Trophoblast cell (in vitro differentiated cells and primary cell): ENCODE measurements at regions not wholly inside any gene's neighbourhood (a gene's known extent, or its start where the extent isn't known, plus 50 kb on each side); places are given as distances from the start of the nearest gene placed in this dataset.

Source experiments
- DNase-seq, 2 donors: peaks; one replicate each; pipeline ENCODE4 v3.0.0-alpha.2; 2016
- H2AFZ ChIP-seq: 2 replicates; pipeline ENCODE4 v1.6.1; 2013; ENCODE audit warnings: low read length, moderate library complexity, mild to moderate bottlenecking; ENCODE audit not compliant: insufficient read depth, poor library complexity
- H2AK5ac ChIP-seq: 2 replicates; pipeline ENCODE4 v1.6.1; 2013; ENCODE audit warnings: mild to moderate bottlenecking, low read length
- H2BK120ac ChIP-seq: 2 replicates; pipeline ENCODE4 v1.6.1; 2013; ENCODE audit warnings: low read length, mild to moderate bottlenecking, moderate library complexity; ENCODE audit not compliant: insufficient read depth, poor library complexity
- H2BK12ac ChIP-seq: 2 replicates; pipeline ENCODE4 v1.6.1; 2013; ENCODE audit warnings: mild to moderate bottlenecking, low read length, moderate library complexity
- H2BK5ac ChIP-seq: 2 replicates; pipeline ENCODE4 v1.6.1; 2013; ENCODE audit warnings: low read length, low read depth, moderate library complexity, mild to moderate bottlenecking; ENCODE audit not compliant: poor library complexity
- H3K14ac ChIP-seq: 2 replicates; pipeline ENCODE4 v1.6.1; 2013; ENCODE audit warnings: mild to moderate bottlenecking, low read length
- H3K18ac ChIP-seq: 2 replicates; pipeline ENCODE4 v1.6.1; 2013; ENCODE audit warnings: mild to moderate bottlenecking, low read length
- H3K23ac ChIP-seq: 2 replicates; pipeline ENCODE4 v1.6.1; 2013; ENCODE audit warnings: low read length
- H3K27ac ChIP-seq: 2 replicates; pipeline ENCODE4 v1.5.1; 2013; ENCODE audit warnings: low read depth, mild to moderate bottlenecking, inconsistent platforms, low read length, moderate library complexity
- H3K27me3 ChIP-seq: 2 replicates; pipeline ENCODE4 v1.6.1; 2013; ENCODE audit warnings: inconsistent platforms, mild to moderate bottlenecking, low read length, moderate library complexity; ENCODE audit not compliant: insufficient read depth
- H3K36me3 ChIP-seq, 2 experiments: 1 replicate in 1 of 2; 2 replicates in 1 of 2; pipeline ENCODE4 v1.6.1; 2013; ENCODE audit warnings: low read length in 2 of 2, mild to moderate bottlenecking in 2 of 2, moderate library complexity in 1 of 2; ENCODE audit not compliant: insufficient read depth in 2 of 2, control insufficient read depth in 1 of 2
- H3K4ac ChIP-seq: 2 replicates; pipeline ENCODE4 v1.6.1; 2013; ENCODE audit warnings: low read depth, mild to moderate bottlenecking, low read length, moderate library complexity
- H3K4me1 ChIP-seq, 2 experiments: 1 replicate in 1 of 2; 2 replicates in 1 of 2; pipeline ENCODE4 v1.6.1; 2013; ENCODE audit warnings: low read length in 2 of 2, mild to moderate bottlenecking in 2 of 2, moderate library complexity in 1 of 2; ENCODE audit not compliant: insufficient read depth in 2 of 2, control insufficient read depth in 1 of 2
- H3K4me2 ChIP-seq: 2 replicates; pipeline ENCODE4 v1.6.1; 2013; ENCODE audit warnings: inconsistent platforms, mild to moderate bottlenecking, low read length, moderate library complexity
- H3K4me3 ChIP-seq: 2 replicates; pipeline ENCODE4 v1.5.1; 2013; ENCODE audit warnings: mild to moderate bottlenecking, low read depth, low read length, inconsistent platforms
- H3K79me1 ChIP-seq: one replicate; pipeline ENCODE4 v1.6.1; 2013; ENCODE audit warnings: low read length
- H3K79me2 ChIP-seq: 2 replicates; pipeline ENCODE4 v1.6.1; 2013; ENCODE audit warnings: low read length, mild to moderate bottlenecking; ENCODE audit not compliant: control insufficient read depth, insufficient read depth, poor library complexity
- H3K9ac ChIP-seq: 2 replicates; pipeline ENCODE4 v1.6.1; 2013; ENCODE audit warnings: mild to moderate bottlenecking, low read length
- H3K9me3 ChIP-seq: 2 replicates; pipeline ENCODE4 v1.6.1; 2013; ENCODE audit warnings: low read depth, mild to moderate bottlenecking, control low read depth, inconsistent platforms, low read length; ENCODE audit not compliant: insufficient read depth
- H4K12ac ChIP-seq: 2 replicates; pipeline ENCODE4 v1.6.1; 2013; ENCODE audit warnings: low read depth, mild to moderate bottlenecking, low read length, moderate library complexity
- H4K8ac ChIP-seq: 2 replicates; pipeline ENCODE4 v1.6.1; 2013; ENCODE audit warnings: low read depth, mild to moderate bottlenecking, low read length, moderate library complexity
- H4K91ac ChIP-seq: one replicate; pipeline ENCODE4 v1.6.1; 2013; ENCODE audit warnings: low read depth, mild to moderate bottlenecking, low read length, moderate library complexity
- WGBS: extraction: QIAGEN DNeasy Blood & Tissue Kit; methylation state at CpG from one replicate; pipeline ENCODE4 v1.1.7; 2013; ENCODE audit warnings: missing lambda C conversion rate; ENCODE audit not compliant: insufficient read length, insufficient coverage; ENCODE audit errors: extremely low coverage; 5-methylcytosine and 5-hydroxymethylcytosine counted together

DNA sequence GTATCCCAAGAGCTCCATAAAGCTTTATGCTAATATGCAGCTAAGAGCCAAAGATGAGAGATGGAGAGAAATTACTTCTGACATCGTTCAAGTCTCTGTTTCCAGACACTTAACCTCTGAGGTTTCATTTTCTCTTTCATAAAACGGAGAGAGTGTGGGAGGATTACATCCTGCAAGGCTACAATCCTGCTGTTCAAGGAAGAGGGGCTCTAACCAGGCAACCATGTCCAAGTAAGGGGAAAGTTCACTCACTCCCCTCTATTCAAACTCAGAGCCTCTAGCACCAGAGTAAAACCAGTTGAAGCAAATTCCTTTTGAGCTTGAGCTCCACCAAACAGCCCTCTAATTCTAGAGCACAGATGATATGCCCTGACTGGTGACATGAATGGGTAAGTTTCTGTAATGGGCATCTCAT is 397.4 kb downstream of the NPIPA8 start:
- no peak overlapping the region for H4K8ac ChIP-seq
- H2AFZ ChIP-seq: no peak overlapping the region
- H3K27ac ChIP-seq: no peak overlapping the region
- WGBS: no CpG with 5 or more reads among the region's 2 CpGs
- no peak overlapping the region for H4K91ac ChIP-seq
- no peaks in the 10 kb centered on the region for H3K27me3 ChIP-seq
- no peaks in the 10 kb centered on the region for H3K4me1 ChIP-seq
- no peak overlapping the region for H2BK12ac ChIP-seq
- H3K4ac ChIP-seq: no peak overlapping the region
- no peak overlapping the region for H3K14ac ChIP-seq
- no peaks in the 10 kb centered on the region for H3K36me3 ChIP-seq
- H3K79me1 ChIP-seq: no peaks in the 10 kb centered on the region
- no peak overlapping the region for H3K4me2 ChIP-seq
- DNase-seq: no peak
- H3K4me3 ChIP-seq: no peak overlapping the region
- no peak overlapping the region for H4K12ac ChIP-seq
- no peaks in the 10 kb centered on the region for H3K79me2 ChIP-seq
- no peak overlapping the region for H2BK120ac ChIP-seq
- H3K9me3 ChIP-seq: no peaks in the 10 kb centered on the region
- H2AK5ac ChIP-seq: no peak overlapping the region
- no peak overlapping the region for H3K9ac ChIP-seq
- no peak overlapping the region for H3K18ac ChIP-seq
- no peak overlapping the region for H2BK5ac ChIP-seq
- H3K23ac ChIP-seq: no peak overlapping the region

DNA sequence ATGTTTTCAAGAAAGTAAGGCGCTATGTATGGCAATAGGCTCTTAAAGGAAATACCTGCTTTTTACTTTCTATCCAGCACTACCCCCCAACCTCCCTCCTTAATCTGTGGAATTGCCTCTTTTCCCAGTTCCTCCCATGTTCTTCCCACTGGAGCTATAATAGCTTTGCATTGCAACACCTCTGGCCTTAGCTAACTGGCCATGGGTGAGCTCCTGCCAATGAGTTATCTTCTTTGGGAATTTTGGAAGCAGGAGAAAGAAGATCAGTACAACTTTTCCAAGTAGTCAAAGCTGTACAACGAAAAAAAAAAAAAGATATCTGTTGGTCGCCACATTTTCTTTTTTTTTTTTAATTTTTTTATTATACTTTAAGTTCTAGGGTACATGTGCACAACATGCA is 398.0 kb downstream of the NPIPA8 start:
- Histone ChIP-seq H3K4ac (no peak overlapping the region), H2BK120ac (no peak overlapping the region), H4K91ac (no peak overlapping the region), H3K18ac (no peak overlapping the region), H4K12ac (no peak overlapping the region), H2AK5ac (no peak overlapping the region), H3K14ac (no peak overlapping the region), H3K9me3 (no peaks in the 10 kb centered on the region), H4K8ac (no peak overlapping the region), H3K79me2 (no peaks in the 10 kb centered on the region), H3K4me3 (no peak overlapping the region), H3K9ac (no peak overlapping the region), H3K79me1 (no peaks in the 10 kb centered on the region), H3K27ac (no peak overlapping the region), H2BK12ac (no peak overlapping the region), H3K23ac (no peak overlapping the region), H3K36me3 (no peaks in the 10 kb centered on the region), H2AFZ (no peak overlapping the region), H3K27me3 (no peaks in the 10 kb centered on the region), H3K4me2 (no peak overlapping the region), H3K4me1 (no peaks in the 10 kb centered on the region), H2BK5ac (no peak overlapping the region)
- DNase-seq: no peak
- no CpG with 5 or more reads among the region's 3 CpGs for WGBS

DNA sequence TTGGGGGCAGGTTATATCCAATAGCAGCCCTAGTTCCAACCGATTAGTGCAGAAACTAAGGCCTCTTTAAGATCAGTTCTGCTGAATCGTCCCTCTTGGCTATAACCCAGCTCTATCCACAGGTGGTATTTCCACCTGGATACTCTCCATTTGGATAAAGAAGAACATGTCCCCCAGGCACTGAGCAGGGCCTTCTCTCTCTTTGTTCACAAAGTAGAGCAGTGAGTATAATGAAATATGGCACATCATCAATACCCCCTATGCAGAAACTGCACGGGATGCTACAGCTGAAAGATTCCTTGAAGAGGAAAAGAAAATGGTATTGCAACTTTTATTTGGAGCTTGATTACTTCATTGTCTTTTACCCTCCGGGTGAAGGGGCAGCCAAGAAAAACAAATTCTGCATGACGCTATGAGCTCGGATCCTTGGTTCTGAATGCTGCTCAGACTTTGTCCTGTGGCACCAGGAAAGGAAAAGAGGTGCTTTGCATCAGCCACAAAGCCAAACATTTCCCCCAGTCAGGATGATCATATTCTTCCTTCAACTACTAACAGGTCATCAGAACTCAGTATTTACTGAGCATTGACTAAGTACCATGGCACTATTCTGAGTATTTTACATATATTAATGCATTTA is 399.7 kb downstream of the NPIPA8 start:
- Histone ChIP-seq H3K4me3 (no peak overlapping the region), H2AFZ (no peak overlapping the region), H4K8ac (no peak overlapping the region), H4K12ac (no peak overlapping the region), H4K91ac (no peak overlapping the region), H3K36me3 (no peaks in the 10 kb centered on the region), H2BK5ac (no peak overlapping the region), H3K4me2 (no peak overlapping the region), H3K18ac (no peak overlapping the region), H3K9ac (no peak overlapping the region), H3K23ac (no peak overlapping the region), H3K9me3 (no peaks in the 10 kb centered on the region), H2AK5ac (no peak overlapping the region), H3K27ac (no peak overlapping the region), H3K4ac (no peak overlapping the region), H3K27me3 (no peaks in the 10 kb centered on the region), H2BK12ac (no peak overlapping the region), H3K4me1 (no peaks in the 10 kb centered on the region), H2BK120ac (no peak overlapping the region), H3K14ac (no peak overlapping the region), H3K79me2 (no peaks in the 10 kb centered on the region), H3K79me1 (no peaks in the 10 kb centered on the region)
- no CpG with 5 or more reads among the region's 6 CpGs for WGBS
- no peak for DNase-seq

DNA sequence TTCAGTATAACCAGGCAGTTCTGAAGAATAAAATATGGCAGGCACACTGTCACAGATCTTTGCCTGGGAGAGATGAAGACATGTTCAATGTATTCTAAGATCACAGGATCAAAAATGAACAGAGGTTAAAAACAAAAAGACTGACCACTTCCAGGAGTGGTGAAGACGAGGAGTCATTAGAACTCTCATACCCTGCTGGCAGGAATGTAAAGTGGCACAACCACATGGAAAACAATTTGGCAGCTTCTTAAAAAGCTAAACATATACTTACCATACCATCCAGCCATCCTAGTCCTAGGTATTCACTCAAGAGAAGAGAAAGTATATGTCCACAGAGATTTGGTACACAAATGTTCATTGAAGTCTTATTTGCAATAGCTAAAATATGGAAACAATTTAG is 406.3 kb downstream of the NPIPA8 start:
- H3K4ac ChIP-seq: no peak overlapping the region
- H3K23ac ChIP-seq: no peak overlapping the region
- no peaks in the 10 kb centered on the region for H3K4me1 ChIP-seq
- no peak overlapping the region for H2AFZ ChIP-seq
- no peak overlapping the region for H3K14ac ChIP-seq
- peak in 1 of 2 donors; percentile 45 for DNase-seq
- no peak overlapping the region for H2BK5ac ChIP-seq
- H3K4me2 ChIP-seq: no peak overlapping the region
- no peak overlapping the region for H2BK120ac ChIP-seq
- no peak overlapping the region for H3K4me3 ChIP-seq
- H4K8ac ChIP-seq: no peak overlapping the region
- H3K9ac ChIP-seq: no peak overlapping the region
- no peak overlapping the region for H3K18ac ChIP-seq
- no peaks in the 10 kb centered on the region for H3K79me1 ChIP-seq
- H4K12ac ChIP-seq: no peak overlapping the region
- no peaks in the 10 kb centered on the region for H3K79me2 ChIP-seq
- no peaks in the 10 kb centered on the region for H3K36me3 ChIP-seq
- no peaks in the 10 kb centered on the region for H3K27me3 ChIP-seq
- H3K9me3 ChIP-seq: no peaks in the 10 kb centered on the region
- no peak overlapping the region for H2BK12ac ChIP-seq
- H4K91ac ChIP-seq: no peak overlapping the region
- no peak overlapping the region for H3K27ac ChIP-seq
- no CpG with 5 or more reads among the region's 1 CpG for whole genome bisulfite sequencing
- H2AK5ac ChIP-seq: no peak overlapping the region
